ENCODE measurements at regions not wholly inside any gene's neighbourhood (a gene's known extent, or its start where the extent isn't known, plus 50 kb on each side); places are given as distances from the start of the nearest gene placed in this dataset.

DNA sequence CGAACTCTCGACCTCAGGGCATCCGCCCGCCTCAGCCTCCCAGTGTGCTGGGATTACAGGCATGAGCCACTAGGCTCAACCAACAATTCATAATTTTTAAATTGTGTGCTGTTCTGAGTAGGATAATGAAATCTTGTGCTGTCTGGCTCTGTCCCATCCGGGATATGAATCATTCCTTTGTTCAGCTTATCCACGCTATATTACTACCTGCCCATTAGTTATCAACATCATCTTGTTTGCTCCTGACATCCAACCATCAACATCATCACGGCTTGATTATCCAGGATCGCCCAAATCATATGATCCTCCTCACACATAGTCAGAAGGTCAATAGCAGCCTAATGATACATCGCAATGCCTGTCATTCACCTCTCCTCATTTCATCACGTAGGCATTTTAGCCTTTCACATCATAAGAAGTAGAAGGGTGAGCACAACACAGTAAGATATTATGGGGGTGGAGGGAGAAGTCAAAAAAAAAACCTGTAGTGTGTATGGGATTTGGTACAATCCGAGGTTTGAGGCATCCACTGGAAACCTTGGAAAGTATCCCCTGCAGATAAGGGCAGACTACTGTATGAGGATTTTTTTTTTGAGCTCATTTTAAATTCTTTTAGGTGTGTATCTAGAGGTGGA is 77.0 kb upstream of the SIAH1 start:
- H3K4me3 ChIP-seq (replicated peaks; ENCODE audit: low read depth, low read length): no peak overlapping the region
- TF ChIP-seq CTCF (IDR thresholded peaks at IDR 0.05; ENCODE audit: low read length, missing control alignments): no peak
- DNase-seq (ENCODE audit: low read depth): peak; percentile 43

DNA sequence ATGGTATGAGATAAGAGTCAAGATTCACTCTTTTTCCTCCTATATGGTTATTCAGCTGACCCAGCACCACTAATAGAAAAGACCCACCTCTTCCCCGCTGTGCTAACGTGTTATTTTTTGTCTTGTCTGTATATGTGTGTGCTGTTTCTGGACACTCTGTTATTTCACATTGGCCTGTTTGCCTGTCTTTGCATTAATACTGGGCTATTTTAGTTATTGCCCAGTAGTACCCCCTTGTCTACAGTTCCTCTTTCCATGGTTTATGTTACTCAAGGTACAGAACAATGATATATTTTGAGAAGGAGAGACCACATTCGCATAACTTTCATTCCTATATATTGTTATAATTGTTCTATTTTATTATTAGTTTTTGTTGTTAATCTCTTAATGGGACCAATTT is 74.0 kb upstream of the SIAH1 start:
- TF ChIP-seq CTCF (IDR thresholded peaks at IDR 0.05; ENCODE audit: low read length, missing control alignments): no peak
- no peak overlapping the region for H3K4me3 ChIP-seq (replicated peaks; ENCODE audit: low read depth, low read length)
- no peak for DNase-seq (ENCODE audit: low read depth)

DNA sequence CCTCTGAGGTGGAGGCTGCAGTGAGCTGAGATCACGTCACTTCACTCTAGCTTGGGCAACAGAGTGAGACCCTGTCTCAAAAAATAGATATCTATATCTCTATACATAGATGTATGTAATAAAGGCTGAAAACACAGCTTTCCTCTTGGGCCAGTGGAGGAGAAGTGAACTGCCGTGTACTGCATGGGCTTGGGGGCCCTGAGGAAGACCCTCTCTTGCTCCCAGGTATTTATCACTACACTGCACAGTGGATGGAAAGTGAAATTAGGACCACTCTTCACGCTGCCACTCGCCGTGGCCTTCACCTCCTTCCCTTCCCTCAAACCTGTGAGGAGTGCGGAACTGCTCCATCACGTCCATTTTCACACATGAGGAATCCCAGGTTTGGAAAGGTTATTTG is 68.8 kb upstream of the SIAH1 start:
- DNase-seq (ENCODE audit: low read depth): no peak
- H3K4me3 ChIP-seq (replicated peaks; ENCODE audit: low read depth, low read length): no peak overlapping the region
- no peak for TF ChIP-seq CTCF (IDR thresholded peaks at IDR 0.05; ENCODE audit: low read length, missing control alignments)

DNA sequence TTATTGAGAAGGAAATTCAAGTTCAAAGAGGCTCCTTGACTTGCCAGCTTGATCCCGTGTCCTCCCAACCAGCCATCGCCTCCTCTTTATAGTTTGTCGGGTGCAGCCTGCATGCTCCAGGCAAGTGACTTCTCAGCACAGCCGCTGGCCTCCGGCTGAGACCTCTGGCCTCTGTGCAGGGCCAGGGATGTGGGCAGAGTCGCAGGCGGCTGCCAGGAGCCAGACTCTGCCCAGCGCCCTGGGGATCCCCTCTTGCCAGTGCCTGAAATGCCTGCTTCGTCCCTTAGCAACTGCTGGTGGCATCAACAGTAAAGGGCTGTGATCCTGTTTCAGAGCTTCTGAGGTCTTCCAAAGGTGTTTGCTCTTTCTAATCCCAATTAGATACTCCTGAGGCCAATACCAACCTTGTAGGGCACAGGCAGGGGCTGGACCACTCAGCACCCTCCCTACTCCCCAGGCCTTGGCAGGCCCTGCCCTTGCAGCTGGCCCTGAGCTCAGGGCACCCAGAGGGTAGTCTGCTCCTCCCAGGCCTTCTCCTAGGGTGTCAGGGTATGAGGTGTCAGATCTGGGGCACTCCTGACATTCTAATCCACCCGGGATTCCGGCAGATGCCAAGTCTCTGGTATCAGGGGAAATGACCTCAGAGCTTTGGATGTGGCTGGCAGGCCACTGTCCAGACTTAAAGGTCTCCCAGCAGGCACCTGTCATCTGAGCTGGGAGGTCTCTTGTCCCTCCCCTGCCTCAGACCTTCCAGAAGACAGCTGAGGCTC is 68.0 kb upstream of the SIAH1 start:
- H3K4me3 ChIP-seq (replicated peaks; ENCODE audit: low read depth, low read length): no peak overlapping the region
- no peak for DNase-seq (ENCODE audit: low read depth)
- no peak for TF ChIP-seq CTCF (IDR thresholded peaks at IDR 0.05; ENCODE audit: low read length, missing control alignments)

DNA sequence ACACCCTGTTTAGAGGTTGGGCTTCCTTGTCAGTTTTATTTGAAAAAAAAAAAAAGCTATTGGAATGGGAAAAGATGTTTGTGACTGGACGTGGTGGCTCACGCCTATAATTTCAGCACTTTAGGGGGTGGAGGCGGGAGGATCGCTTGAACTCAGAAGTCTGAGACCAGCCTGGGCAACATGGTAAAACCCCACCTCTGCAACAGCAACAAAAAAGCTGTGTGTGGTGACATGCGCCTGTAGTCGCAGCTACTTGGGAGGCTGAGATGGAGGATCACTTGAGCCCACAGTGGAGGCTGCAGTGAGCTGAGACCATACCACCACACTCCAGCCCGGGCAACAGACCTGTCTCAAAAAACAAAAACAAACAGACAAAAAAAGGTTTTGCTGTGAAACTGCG is 66.1 kb upstream of the SIAH1 start:
- TF ChIP-seq CTCF (IDR thresholded peaks at IDR 0.05; ENCODE audit: low read length, missing control alignments): no peak

GRCh38 chr16:48450367-48450766 is 65.2 kb upstream of the SIAH1 start:
- TF ChIP-seq CTCF (IDR thresholded peaks at IDR 0.05; ENCODE audit: low read length, missing control alignments): no peak
- no peak for DNase-seq (ENCODE audit: low read depth)
- no peak overlapping the region for H3K4me3 ChIP-seq (replicated peaks; ENCODE audit: low read depth, low read length)

More for the DNA sequence above, 66.1 kb upstream of the SIAH1 start:
- no peak overlapping the region for H3K4me3 ChIP-seq (replicated peaks; ENCODE audit: low read depth, low read length)
- no peak for DNase-seq (ENCODE audit: low read depth)
